Endodermal cell (in vitro differentiated cells): ENCODE measurements at regions not wholly inside any gene's neighbourhood (a gene's known extent, or its start where the extent isn't known, plus 50 kb on each side); places are given as distances from the start of the nearest gene placed in this dataset.

Experiments
- DNase-seq: peaks from one replicate; pipeline ENCODE4 v3.0.0-alpha.2; 2017
- H3K27ac ChIP-seq: 2 replicates; pipeline ENCODE4 v1.5.1; 2013; ENCODE audit warnings: mild to moderate bottlenecking, low read depth, low read length, moderate library complexity
- H3K27me3 ChIP-seq: 2 replicates; pipeline ENCODE4 v1.6.1; 2013; ENCODE audit warnings: mild to moderate bottlenecking, low read length, moderate library complexity; ENCODE audit not compliant: insufficient read depth, control insufficient read depth, poor library complexity, severe bottlenecking
- H3K36me3 ChIP-seq: 2 replicates; pipeline ENCODE4 v1.7.0; 2013; ENCODE audit warnings: mild to moderate bottlenecking, low read length, moderate library complexity; ENCODE audit not compliant: control insufficient read depth, insufficient read depth
- H3K4me1 ChIP-seq: one replicate; pipeline ENCODE4 v1.7.0; 2013; ENCODE audit warnings: low read length; ENCODE audit not compliant: control insufficient read depth, insufficient read depth
- H3K4me3 ChIP-seq: 2 replicates; pipeline ENCODE4 v1.5.1; 2013; ENCODE audit warnings: mild to moderate bottlenecking, low read length, moderate library complexity
- H3K9ac ChIP-seq: 2 replicates; pipeline ENCODE4 v1.6.1; 2013; ENCODE audit warnings: mild to moderate bottlenecking, low read length, moderate library complexity; ENCODE audit not compliant: poor library complexity, severe bottlenecking; ENCODE audit errors: extremely low read depth
- H3K9me3 ChIP-seq: 2 replicates; pipeline ENCODE4 v1.6.1; 2013; ENCODE audit warnings: mild to moderate bottlenecking, low read length, moderate library complexity; ENCODE audit not compliant: control insufficient read depth
- H3K27ac Mint-ChIP-seq: 2 replicates; pipeline ENCODE4 v1.8.0; 2020; ENCODE audit warnings: mixed read lengths
- H3K27me3 Mint-ChIP-seq: 2 replicates; pipeline ENCODE4 v1.8.0; 2021; ENCODE audit warnings: mild to moderate bottlenecking, mixed read lengths; ENCODE audit not compliant: insufficient read depth
- H3K36me3 Mint-ChIP-seq: 2 replicates; pipeline ENCODE4 v1.8.0; 2020; ENCODE audit warnings: low read depth, mixed read lengths
- H3K4me1 Mint-ChIP-seq: 2 replicates; pipeline ENCODE4 v1.8.0; 2020; ENCODE audit warnings: mixed read lengths
- H3K4me3 Mint-ChIP-seq: 2 replicates; pipeline ENCODE4 v1.8.0; 2020; ENCODE audit warnings: mild to moderate bottlenecking, moderate library complexity, mixed read lengths
- H3K9me3 Mint-ChIP-seq: 2 replicates; pipeline ENCODE4 v1.8.0; 2020; ENCODE audit warnings: mild to moderate bottlenecking, mixed read lengths
- CTCF ChIP-seq: fragments of 200-600 bp; sonication (generic); conservative IDR thresholded peaks from 2 replicates; pipeline ENCODE4 v1.5.0; 2021; ENCODE audit warnings: antibody characterized with exemption, mild to moderate bottlenecking
- WGBS, 2 experiments: methylation state at CpG; one replicate each; pipeline versions ENCODE4 v1.1.5 to v1.1.7; 2013; ENCODE audit warnings: missing lambda C conversion rate in 2 of 2, mixed read lengths in 1 of 2; ENCODE audit not compliant: insufficient coverage in 1 of 2, insufficient read length in 1 of 2; 5-methylcytosine and 5-hydroxymethylcytosine counted together

- Histone ChIP-seq H3K9ac (no peak overlapping the region), H3K9me3 (no peaks in the 10 kb centered on the region), H3K4me1 (no peaks in the 10 kb centered on the region), H3K36me3 (no peaks in the 10 kb centered on the region), H3K27ac (no peak overlapping the region), H3K27me3 (no peaks in the 10 kb centered on the region), H3K4me3 (no peak overlapping the region)
- 91 to 98% methylated on average over 1 to 2 of the region's 2 CpGs for WGBS, 2 experiments
- no peaks in the 10 kb centered on the region for H3K4me1 Mint-ChIP-seq
- no peaks in the 10 kb centered on the region for H3K36me3 Mint-ChIP-seq
- H3K27me3 Mint-ChIP-seq = no peaks in the 10 kb centered on the region
- no peak for DNase-seq
- TF ChIP-seq CTCF = no peak
- H3K4me3 Mint-ChIP-seq = no peak overlapping the region
- no peaks in the 10 kb centered on the region for H3K9me3 Mint-ChIP-seq
- no peak overlapping the region for H3K27ac Mint-ChIP-seq
Observed at GRCh38 chr6:93685494-93685893, 266.1 kb upstream of the EPHA7 start.

GRCh38 chr6:93684339-93684738 lies 265.0 kb upstream of the EPHA7 start:
- H3K9ac ChIP-seq = no peak overlapping the region
- Mint-ChIP-seq H3K9me3 (no peaks in the 10 kb centered on the region), H3K36me3 (no peaks in the 10 kb centered on the region), H3K27me3 (no peaks in the 10 kb centered on the region), H3K4me1 (no peaks in the 10 kb centered on the region), H3K27ac (no peak overlapping the region), H3K4me3 (no peak overlapping the region)
- H3K9me3 ChIP-seq = no peaks in the 10 kb centered on the region
- 98 to 100% methylated on average over 1 of the region's 1 CpG for WGBS, 2 experiments
- TF ChIP-seq CTCF = no peak
- DNase-seq = no peak
- H3K36me3 ChIP-seq = no peaks in the 10 kb centered on the region
- H3K4me1 ChIP-seq = no peaks in the 10 kb centered on the region
- H3K4me3 ChIP-seq = no peak overlapping the region
- H3K27ac ChIP-seq = no peak overlapping the region
- H3K27me3 ChIP-seq = no peaks in the 10 kb centered on the region

- Histone ChIP-seq H3K36me3 (no peaks in the 10 kb centered on the region), H3K27me3 (no peaks in the 10 kb centered on the region), H3K4me3 (no peak overlapping the region), H3K9me3 (no peaks in the 10 kb centered on the region), H3K4me1 (no peaks in the 10 kb centered on the region), H3K9ac (no peak overlapping the region), H3K27ac (no peak overlapping the region)
- DNase-seq = no peak
- H3K4me3 Mint-ChIP-seq = no peak overlapping the region
- H3K9me3 Mint-ChIP-seq = no peaks in the 10 kb centered on the region
- H3K27me3 Mint-ChIP-seq = no peaks in the 10 kb centered on the region
- no peaks in the 10 kb centered on the region for H3K36me3 Mint-ChIP-seq
- 92 to 100% methylated on average over 2 of the region's 3 CpGs for WGBS, 2 experiments
- H3K4me1 Mint-ChIP-seq = no peaks in the 10 kb centered on the region
- no peak for TF ChIP-seq CTCF
- H3K27ac Mint-ChIP-seq = no peak overlapping the region
Observed at GRCh38 chr6:93679836-93680235, 260.5 kb upstream of the EPHA7 start.
